HL-60 (cell line): ENCODE measurements at regions not wholly inside any gene's neighbourhood (a gene's known extent, or its start where the extent isn't known, plus 50 kb on each side); places are given as distances from the start of the nearest gene placed in this dataset.

ENCODE experiments used
- DNase-seq, 2 experiments: peaks; one replicate each; pipeline ENCODE4 v3.0.0-alpha.2; 2010 to 2020; ENCODE audit warnings: low read depth in 1 of 2, low spot score in 1 of 2
- H3K27ac ChIP-seq: fragments of 250-450 bp; sonication (Bioruptor Pico); replicated peaks from 2 replicates; pipeline ENCODE4 v1.5.1; 2020; ENCODE audit warnings: mild to moderate bottlenecking, moderate library complexity
- H3K27me3 ChIP-seq: fragments of 250-450 bp; sonication (Bioruptor Pico); 2 replicates; pipeline ENCODE4 v1.5.1; 2021; ENCODE audit warnings: mild to moderate bottlenecking, moderate library complexity; ENCODE audit not compliant: insufficient read depth, poor library complexity, severe bottlenecking
- H3K4me3 ChIP-seq: replicated peaks from 2 replicates; pipeline ENCODE4 v1.5.1; 2011; ENCODE audit warnings: mild to moderate bottlenecking, control low read depth, low read length; ENCODE audit not compliant: insufficient read depth
- CTCF ChIP-seq: IDR thresholded peaks from one replicate; pipeline ENCODE4 v1.5.1; 2011; ENCODE audit warnings: low read length, control low read depth, inconsistent platforms; ENCODE audit not compliant: insufficient read depth
- GABPA ChIP-seq: IDR thresholded peaks from 2 replicates; pipeline ENCODE4 v1.6.1; 2012; ENCODE audit warnings: low read depth
- POLR2AphosphoS5 ChIP-seq: IDR thresholded peaks from 2 replicates; pipeline ENCODE4 v1.6.1; 2012; ENCODE audit warnings: low read depth
- SPI1 ChIP-seq: IDR thresholded peaks from 2 replicates; pipeline ENCODE4 v1.6.1; 2012; ENCODE audit warnings: low read depth, mild to moderate bottlenecking, borderline replicate concordance
- TF ChIP-seq, protein P1 (sequence below): IDR thresholded peaks from 2 replicates; pipeline ENCODE4 v1.6.1; 2012; ENCODE audit warnings: low read depth; ENCODE audit not compliant: insufficient replicate concordance

- no peak for DNase-seq
- Histone ChIP-seq H3K27ac (no peak overlapping the region), H3K4me3 (no peak overlapping the region), H3K27me3 (no peaks in the 10 kb centered on the region)
- no peak for TF ChIP-seq POLR2AphosphoS5
- no peak for TF ChIP-seq SPI1
- TF ChIP-seq CTCF: no peak
- TF ChIP-seq, protein P1, sequence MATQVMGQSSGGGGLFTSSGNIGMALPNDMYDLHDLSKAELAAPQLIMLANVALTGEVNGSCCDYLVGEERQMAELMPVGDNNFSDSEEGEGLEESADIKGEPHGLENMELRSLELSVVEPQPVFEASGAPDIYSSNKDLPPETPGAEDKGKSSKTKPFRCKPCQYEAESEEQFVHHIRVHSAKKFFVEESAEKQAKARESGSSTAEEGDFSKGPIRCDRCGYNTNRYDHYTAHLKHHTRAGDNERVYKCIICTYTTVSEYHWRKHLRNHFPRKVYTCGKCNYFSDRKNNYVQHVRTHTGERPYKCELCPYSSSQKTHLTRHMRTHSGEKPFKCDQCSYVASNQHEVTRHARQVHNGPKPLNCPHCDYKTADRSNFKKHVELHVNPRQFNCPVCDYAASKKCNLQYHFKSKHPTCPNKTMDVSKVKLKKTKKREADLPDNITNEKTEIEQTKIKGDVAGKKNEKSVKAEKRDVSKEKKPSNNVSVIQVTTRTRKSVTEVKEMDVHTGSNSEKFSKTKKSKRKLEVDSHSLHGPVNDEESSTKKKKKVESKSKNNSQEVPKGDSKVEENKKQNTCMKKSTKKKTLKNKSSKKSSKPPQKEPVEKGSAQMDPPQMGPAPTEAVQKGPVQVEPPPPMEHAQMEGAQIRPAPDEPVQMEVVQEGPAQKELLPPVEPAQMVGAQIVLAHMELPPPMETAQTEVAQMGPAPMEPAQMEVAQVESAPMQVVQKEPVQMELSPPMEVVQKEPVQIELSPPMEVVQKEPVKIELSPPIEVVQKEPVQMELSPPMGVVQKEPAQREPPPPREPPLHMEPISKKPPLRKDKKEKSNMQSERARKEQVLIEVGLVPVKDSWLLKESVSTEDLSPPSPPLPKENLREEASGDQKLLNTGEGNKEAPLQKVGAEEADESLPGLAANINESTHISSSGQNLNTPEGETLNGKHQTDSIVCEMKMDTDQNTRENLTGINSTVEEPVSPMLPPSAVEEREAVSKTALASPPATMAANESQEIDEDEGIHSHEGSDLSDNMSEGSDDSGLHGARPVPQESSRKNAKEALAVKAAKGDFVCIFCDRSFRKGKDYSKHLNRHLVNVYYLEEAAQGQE: no peak
- TF ChIP-seq GABPA: no peak
Observed at GRCh38 chr16:79798416-79799053, 198.0 kb upstream of the MAF start.

DNA sequence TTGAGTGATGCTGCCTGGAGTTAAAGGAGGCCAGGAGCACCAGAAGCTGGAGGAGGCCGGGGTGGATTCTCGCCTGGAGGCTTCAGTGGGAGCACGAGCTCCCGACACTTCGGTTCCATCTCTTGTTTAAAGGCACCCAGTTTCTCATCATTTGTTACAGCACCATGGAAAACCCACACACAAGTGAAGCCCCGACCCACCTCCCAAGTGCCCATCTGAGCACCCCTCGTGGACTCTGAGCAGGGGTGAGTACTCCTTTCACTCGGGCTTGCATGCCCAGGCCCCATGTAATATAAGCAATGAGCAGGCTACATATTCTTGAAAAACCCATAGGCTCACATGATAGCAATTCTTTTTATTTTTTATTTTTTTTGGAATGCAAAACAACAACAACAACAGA lies 196.9 kb upstream of the MAF start:
- TF ChIP-seq SPI1 (no peak), POLR2AphosphoS5 (no peak), CTCF (no peak), GABPA (no peak)
- TF ChIP-seq, protein P1: no peak
- no peak for DNase-seq
- H3K27ac ChIP-seq: no peak overlapping the region
- no peaks in the 10 kb centered on the region for H3K27me3 ChIP-seq
- no peak overlapping the region for H3K4me3 ChIP-seq

- H3K27ac ChIP-seq: no peak overlapping the region
- TF ChIP-seq SPI1: no peak
- TF ChIP-seq GABPA: no peak
- TF ChIP-seq POLR2AphosphoS5: no peak
- TF ChIP-seq, protein P1: no peak
- no peak for TF ChIP-seq CTCF
- no peaks in the 10 kb centered on the region for H3K27me3 ChIP-seq
- H3K4me3 ChIP-seq: no peak overlapping the region
- DNase-seq: no peak
Observed at GRCh38 chr16:79795556-79795955, 195.0 kb upstream of the MAF start.
